Right atrium auricular region (tissue), 2 donors: ENCODE measurements at regions not wholly inside any gene's neighbourhood (a gene's known extent, or its start where the extent isn't known, plus 50 kb on each side); places are given as distances from the start of the nearest gene placed in this dataset.

Experiments
- DNase-seq: peaks from one replicate; pipeline ENCODE4 v3.0.0-alpha.2; 2019; ENCODE audit warnings: low spot score
- H3K27ac ChIP-seq, 2 donors: fragments of 200-600 bp; sonication (generic); 1 replicate in 1 of 2; 2 replicates in 1 of 2; pipeline ENCODE4 v1.5.1; 2016 to 2019
- H3K27me3 ChIP-seq, 2 donors: fragments of 200-600 bp; sonication (generic); one replicate each; pipeline versions ENCODE4 v1.5.1 to v1.6.0; 2017 to 2019
- H3K36me3 ChIP-seq: fragments of 200-600 bp; sonication (generic); one replicate; pipeline ENCODE4 v1.5.1; 2016
- H3K4me1 ChIP-seq, 2 donors: fragments of 200-600 bp; sonication (generic); one replicate each; pipeline versions ENCODE4 v1.5.1 to v1.6.0; 2017 to 2019
- H3K4me3 ChIP-seq, 2 donors: fragments of 200-600 bp; sonication (generic); 1 replicate in 1 of 2; 2 replicates in 1 of 2; pipeline ENCODE4 v1.5.1; 2017 to 2019; ENCODE audit warnings: mild to moderate bottlenecking in 1 of 2, moderate library complexity in 1 of 2
- H3K9me3 ChIP-seq, 2 donors: fragments of 200-600 bp; sonication (generic); one replicate each; pipeline ENCODE4 v1.5.1; 2019
- TF ChIP-seq, protein P1 (sequence below), 2 donors: fragments of 200-600 bp; sonication (generic); IDR thresholded peaks; one replicate each; pipeline ENCODE4 v1.5.1; 2019; ENCODE audit warnings: antibody characterized with exemption in 2 of 2

DNA sequence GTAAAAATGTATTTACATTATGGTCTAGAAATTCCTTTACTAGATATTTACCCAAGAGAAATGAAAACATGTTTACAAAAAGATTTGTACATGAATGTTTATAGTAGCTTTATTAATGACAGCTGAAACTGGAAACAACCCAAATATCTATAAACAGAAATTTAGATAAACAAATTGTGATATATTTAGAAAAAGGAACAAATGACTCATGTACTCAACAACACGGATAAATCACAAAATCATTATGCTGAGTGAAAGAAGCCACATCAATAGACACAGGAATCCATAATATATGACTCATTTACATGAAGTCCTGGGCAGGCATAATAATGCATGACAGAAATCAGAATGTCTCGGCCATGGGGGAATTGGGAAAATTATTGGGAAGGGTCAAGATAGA lies 1020.2 kb downstream of the SQOR start:
- H3K4me1 ChIP-seq: no peaks in the 10 kb centered on the region
- TF ChIP-seq, protein P1, sequence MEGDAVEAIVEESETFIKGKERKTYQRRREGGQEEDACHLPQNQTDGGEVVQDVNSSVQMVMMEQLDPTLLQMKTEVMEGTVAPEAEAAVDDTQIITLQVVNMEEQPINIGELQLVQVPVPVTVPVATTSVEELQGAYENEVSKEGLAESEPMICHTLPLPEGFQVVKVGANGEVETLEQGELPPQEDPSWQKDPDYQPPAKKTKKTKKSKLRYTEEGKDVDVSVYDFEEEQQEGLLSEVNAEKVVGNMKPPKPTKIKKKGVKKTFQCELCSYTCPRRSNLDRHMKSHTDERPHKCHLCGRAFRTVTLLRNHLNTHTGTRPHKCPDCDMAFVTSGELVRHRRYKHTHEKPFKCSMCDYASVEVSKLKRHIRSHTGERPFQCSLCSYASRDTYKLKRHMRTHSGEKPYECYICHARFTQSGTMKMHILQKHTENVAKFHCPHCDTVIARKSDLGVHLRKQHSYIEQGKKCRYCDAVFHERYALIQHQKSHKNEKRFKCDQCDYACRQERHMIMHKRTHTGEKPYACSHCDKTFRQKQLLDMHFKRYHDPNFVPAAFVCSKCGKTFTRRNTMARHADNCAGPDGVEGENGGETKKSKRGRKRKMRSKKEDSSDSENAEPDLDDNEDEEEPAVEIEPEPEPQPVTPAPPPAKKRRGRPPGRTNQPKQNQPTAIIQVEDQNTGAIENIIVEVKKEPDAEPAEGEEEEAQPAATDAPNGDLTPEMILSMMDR (IDR thresholded peaks at IDR 0.05): no peak
- no peak overlapping the region for H3K4me3 ChIP-seq
- H3K27ac ChIP-seq: no peak overlapping the region
- no peaks in the 10 kb centered on the region for H3K9me3 ChIP-seq
- H3K27me3 ChIP-seq: no peaks in the 10 kb centered on the region
- DNase-seq: no peak
- no peaks in the 10 kb centered on the region for H3K36me3 ChIP-seq

DNA sequence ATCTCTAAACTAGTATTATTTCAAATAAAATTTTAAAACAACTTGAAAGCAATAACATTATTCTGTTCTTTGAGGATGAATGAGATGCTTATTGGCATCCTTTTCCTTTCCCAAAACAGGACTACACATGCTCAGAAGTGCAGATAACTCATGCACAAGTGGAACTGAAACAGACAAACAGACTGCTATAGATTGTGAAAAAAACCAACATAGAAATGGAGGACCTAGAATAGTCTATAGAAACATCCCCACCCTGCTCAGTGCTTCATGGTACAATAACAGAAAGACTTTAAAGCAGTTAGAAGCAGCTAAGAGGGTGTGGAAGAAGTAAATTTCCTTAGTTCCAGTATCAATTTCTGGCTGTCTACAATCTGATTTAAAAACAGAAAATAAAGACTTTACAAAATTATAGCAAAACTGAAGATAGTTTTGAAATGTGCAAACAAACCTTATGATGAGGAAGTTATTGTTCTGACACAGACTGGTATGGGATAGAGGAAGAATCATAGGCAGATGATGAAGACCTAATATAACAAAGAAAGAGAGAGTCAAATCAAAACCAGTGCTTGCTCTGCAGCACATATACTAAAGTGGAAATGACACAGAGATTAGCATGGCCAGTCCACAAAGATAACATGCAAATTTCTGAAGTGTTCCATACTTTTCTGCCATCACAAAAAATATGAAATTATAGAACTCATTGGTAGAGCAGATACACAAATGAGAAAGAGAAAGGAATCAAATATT lies 1025.4 kb downstream of the SQOR start:
- Histone ChIP-seq H3K4me1 (no peaks in the 10 kb centered on the region), H3K36me3 (no peaks in the 10 kb centered on the region), H3K4me3 (no peak overlapping the region), H3K9me3 (no peaks in the 10 kb centered on the region), H3K27me3 (no peaks in the 10 kb centered on the region), H3K27ac (no peak overlapping the region)
- no peak for DNase-seq
- TF ChIP-seq, protein P1 (IDR thresholded peaks at IDR 0.05): no peak

DNA sequence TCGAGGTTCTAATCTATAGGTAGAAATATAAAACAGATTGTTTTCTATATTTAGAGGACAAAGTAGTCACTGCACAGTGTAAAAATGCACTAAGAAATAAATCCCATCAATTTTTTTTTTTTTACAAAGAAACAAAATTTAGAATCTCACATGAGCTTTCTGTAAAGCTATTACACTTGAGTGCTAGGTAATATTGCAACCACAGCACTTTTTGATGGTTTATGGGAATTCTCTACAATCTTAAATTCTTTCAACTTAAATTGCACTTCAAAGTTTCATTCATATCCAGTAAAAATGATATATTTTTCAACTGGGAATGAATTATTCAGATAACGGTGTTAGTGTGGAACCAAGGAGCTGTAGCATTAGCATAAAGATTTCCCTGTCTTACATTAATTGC lies 1035.4 kb downstream of the SQOR start:
- H3K9me3 ChIP-seq: no peaks in the 10 kb centered on the region
- no peak for DNase-seq
- TF ChIP-seq, protein P1 (IDR thresholded peaks at IDR 0.05): no peak
- no peaks in the 10 kb centered on the region for H3K4me1 ChIP-seq
- no peaks in the 10 kb centered on the region for H3K27me3 ChIP-seq
- no peak overlapping the region for H3K4me3 ChIP-seq
- H3K36me3 ChIP-seq: no peaks in the 10 kb centered on the region
- no peak overlapping the region for H3K27ac ChIP-seq

DNA sequence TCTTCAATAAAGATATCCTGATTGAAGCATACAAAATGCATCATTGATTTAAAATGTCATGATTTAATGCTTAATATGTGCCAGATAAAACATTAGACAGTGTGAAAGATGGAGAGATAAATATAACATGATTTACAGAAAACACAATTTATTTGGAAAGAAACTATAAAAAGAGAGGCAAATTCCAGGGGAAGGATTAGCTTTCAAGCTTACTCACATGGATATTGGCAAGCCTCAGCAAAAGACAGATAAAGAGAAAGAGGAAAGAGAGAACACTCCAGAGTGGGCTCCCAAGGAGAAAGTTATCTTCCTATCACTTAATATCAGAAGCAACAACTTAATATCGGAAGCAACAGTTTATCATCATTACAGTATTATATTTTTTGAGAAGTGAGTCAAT lies 1036.5 kb downstream of the SQOR start:
- no peaks in the 10 kb centered on the region for H3K27me3 ChIP-seq
- no peak for DNase-seq
- no peak overlapping the region for H3K27ac ChIP-seq
- TF ChIP-seq, protein P1 (IDR thresholded peaks at IDR 0.05): no peak
- H3K9me3 ChIP-seq: no peaks in the 10 kb centered on the region
- H3K4me1 ChIP-seq: no peaks in the 10 kb centered on the region
- H3K4me3 ChIP-seq: no peak overlapping the region
- no peaks in the 10 kb centered on the region for H3K36me3 ChIP-seq

DNA sequence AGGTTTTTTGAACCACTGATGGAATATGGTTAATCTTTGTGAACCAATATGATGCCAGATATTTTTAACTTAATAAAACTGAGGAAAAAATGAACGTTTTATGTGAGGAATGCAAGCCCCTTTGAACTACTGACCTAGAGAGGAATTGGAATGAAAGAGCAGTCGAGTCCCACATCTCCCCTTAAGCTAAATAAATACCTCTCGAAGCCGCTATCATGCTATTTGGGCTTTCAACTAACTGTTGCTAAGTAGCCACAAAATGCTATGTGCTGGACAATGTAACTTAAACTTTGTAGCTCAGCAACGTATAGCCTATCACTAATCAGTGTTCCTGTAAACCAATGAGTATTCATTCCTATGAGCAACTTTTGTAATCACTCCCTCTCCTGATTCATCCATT lies 1037.2 kb downstream of the SQOR start:
- no peak for DNase-seq
- Histone ChIP-seq H3K9me3 (no peaks in the 10 kb centered on the region), H3K4me3 (no peak overlapping the region), H3K36me3 (no peaks in the 10 kb centered on the region), H3K27ac (no peak overlapping the region), H3K4me1 (no peaks in the 10 kb centered on the region), H3K27me3 (no peaks in the 10 kb centered on the region)
- TF ChIP-seq, protein P1 (IDR thresholded peaks at IDR 0.05): no peak
